ENCODE measurements at regions not wholly inside any gene's neighbourhood (a gene's known extent, or its start where the extent isn't known, plus 50 kb on each side); places are given as distances from the start of the nearest gene placed in this dataset.

DNA sequence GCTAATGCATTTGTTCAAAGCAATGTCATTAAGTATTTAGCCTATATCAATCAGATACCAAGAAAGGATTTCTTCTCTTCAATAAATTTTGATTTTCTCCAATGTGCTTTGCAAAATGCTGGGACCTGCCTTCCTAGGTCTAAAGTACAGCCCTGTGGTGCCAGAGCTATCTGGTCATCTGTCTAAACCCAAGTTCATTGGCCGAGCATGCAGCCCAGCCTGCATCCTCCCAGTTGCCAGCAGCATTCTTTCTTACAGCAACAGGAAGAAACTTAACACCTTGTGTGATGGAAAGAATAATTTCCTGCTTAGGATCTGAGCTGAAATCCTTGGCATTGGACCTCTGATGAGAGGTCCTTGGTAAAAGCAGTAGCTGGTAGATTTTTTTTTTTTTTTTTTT is 310.0 kb downstream of the RBM26 start:
- 14% methylated on average over 1 of the region's 1 CpG for WGBS
- no peak for DNase-seq (ENCODE audit: extremely low spot score)

DNA sequence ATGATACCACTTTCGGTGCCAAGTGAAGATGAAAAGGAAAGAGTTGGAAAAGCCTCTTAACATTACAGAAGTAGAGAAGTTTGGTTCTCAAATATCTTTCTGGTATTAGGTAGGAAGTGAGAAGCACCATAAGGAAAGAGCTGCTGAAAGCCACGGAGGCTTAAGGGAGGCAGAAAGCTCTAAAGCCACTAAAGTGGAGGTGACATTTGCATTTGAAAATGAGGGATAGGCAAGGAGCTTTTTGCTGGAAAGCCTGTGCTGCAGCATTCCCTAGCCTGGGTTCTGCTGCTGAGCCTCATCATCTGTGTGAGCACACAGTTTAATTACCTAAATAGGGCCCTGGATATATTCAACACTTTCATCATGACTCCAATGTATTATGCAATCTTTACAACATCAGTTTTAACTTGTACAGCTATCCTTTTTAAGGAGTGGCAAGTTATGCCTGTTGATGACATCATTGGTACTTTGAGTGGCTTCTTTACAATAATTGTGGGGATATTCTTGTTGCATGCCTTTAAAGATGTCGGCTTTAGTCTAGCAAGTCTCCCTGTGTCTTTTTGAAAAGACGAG is 315.4 kb downstream of the RBM26 start:
- WGBS: 79% methylated on average over 4 of the region's 4 CpGs
- DNase-seq (ENCODE audit: extremely low spot score): no peak
- no peak overlapping the region for H3K4me3 ChIP-seq (ENCODE audit: low read depth, low read length)

More for the DNA sequence above, 310.0 kb downstream of the RBM26 start:
- Histone ChIP-seq H3K4me3 (ENCODE audit: low read depth, low read length) (no peak overlapping the region), H3K27ac (ENCODE audit: low read depth) (no peak overlapping the region), H3K36me3 (ENCODE audit: insufficient read depth) (no peaks in the 10 kb centered on the region), H3K4me1 (ENCODE audit: insufficient read depth) (no peaks in the 10 kb centered on the region)

DNA sequence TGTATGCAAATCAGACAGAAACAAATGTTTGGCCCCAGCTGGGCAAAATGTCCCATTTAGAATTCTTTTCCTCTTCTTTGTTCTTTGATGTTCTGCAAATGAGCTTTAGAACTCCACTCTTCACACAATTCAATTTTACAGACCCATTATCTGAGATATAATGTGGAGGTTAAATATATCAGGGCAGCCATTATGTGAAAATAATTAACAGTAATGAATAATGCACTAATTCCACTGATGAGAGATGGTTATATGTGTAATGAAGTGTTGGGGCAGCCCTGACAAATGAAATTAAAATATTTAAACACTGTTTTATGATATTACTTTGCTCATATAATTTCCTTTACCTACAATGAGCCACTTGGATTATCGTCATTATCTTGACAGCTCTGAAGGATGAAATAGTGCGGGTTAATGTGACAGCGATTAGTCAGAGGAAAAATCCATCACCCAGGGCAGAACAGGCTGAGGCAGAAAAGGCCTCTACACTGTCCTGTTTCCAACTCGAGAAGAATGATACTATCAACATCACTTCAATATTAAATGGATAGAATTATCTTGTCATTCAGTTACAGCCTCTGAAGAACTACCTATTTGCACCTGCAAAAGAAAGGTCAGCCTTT is 321.1 kb downstream of the RBM26 start:
- Histone ChIP-seq H3K4me3 (ENCODE audit: low read depth, low read length) (no peak overlapping the region), H3K36me3 (ENCODE audit: insufficient read depth) (no peaks in the 10 kb centered on the region), H3K27ac (ENCODE audit: low read depth) (no peak overlapping the region), H3K4me1 (ENCODE audit: insufficient read depth) (no peaks in the 10 kb centered on the region)
- 76% methylated on average over 4 of the region's 4 CpGs for WGBS
- DNase-seq (ENCODE audit: extremely low spot score): no peak

More for the DNA sequence above, 315.4 kb downstream of the RBM26 start:
- H3K4me1 ChIP-seq (ENCODE audit: insufficient read depth): no peaks in the 10 kb centered on the region
- H3K36me3 ChIP-seq (ENCODE audit: insufficient read depth): no peaks in the 10 kb centered on the region
- no peak overlapping the region for H3K27ac ChIP-seq (ENCODE audit: low read depth)

DNA sequence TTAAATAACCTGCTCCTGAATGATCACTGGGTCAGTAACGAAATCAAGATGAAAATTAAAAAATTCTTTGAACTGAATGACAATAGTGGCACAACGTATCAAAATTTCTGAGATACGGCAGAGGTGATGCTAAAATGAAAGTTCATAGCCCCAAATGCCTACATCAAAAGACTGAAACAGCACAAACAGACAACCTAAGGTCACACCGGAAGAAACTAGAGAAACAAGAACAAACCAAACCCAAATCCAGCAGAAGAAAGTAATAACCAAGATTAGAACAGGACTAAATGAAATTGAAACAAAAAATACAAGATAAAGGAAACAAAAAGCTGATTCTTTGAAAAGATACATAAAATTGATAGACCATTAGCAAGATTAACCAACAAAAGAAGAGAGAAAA is 324.1 kb downstream of the RBM26 start:
- Histone ChIP-seq H3K4me3 (ENCODE audit: low read depth, low read length) (no peak overlapping the region), H3K36me3 (ENCODE audit: insufficient read depth) (no peaks in the 10 kb centered on the region), H3K27ac (ENCODE audit: low read depth) (no peak overlapping the region), H3K4me1 (ENCODE audit: insufficient read depth) (no peaks in the 10 kb centered on the region)
- no peak for DNase-seq (ENCODE audit: extremely low spot score)
- WGBS: 90% methylated on average over 4 of the region's 4 CpGs

DNA sequence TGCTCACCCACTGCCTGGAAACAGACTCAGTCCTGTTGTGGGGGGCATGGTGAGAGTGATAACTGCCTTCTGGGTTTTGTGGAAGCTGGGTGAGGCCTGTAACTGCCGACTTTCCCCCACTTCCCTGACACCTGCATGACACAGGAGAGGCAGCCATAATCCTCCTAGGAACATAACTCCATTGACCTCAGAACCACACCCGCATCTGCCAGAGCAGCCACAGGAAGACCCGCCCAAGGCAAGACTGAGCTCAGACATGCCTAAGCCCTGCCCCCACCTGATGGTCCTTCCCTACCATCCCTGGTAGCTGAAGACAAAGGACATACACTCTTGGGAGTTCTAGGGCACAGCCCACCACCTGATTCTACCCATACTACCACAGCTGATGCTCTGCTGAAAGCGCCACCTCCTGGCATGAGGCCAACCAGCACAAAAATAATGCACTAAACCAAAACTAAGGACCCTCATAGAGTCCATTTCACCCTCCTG is 326.7 kb downstream of the RBM26 start:
- Histone ChIP-seq H3K36me3 (ENCODE audit: insufficient read depth) (no peaks in the 10 kb centered on the region), H3K4me3 (ENCODE audit: low read depth, low read length) (no peak overlapping the region), H3K4me1 (ENCODE audit: insufficient read depth) (no peaks in the 10 kb centered on the region), H3K27ac (ENCODE audit: low read depth) (no peak overlapping the region)
- WGBS: 91% methylated on average over 4 of the region's 4 CpGs
- no peak for DNase-seq (ENCODE audit: extremely low spot score)

DNA sequence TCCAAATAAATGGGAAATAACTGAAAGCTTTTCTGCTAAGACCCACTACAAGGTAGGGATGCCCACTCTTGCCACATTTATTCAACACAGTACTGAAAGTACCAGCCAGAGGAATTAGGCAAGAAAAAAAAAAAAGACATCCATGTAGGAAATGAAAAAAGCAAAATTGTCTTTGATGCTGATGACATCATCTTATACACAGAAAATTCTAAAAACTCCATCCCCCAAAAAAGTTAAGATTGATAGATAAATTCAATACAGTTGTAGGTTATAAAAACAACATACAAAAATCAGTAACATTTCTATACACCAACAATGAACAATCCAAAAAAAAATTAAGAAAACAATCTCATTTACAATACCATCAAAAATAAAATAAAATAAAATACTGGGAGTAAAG is 330.4 kb downstream of the RBM26 start:
- Histone ChIP-seq H3K36me3 (ENCODE audit: insufficient read depth) (no peaks in the 10 kb centered on the region), H3K4me1 (ENCODE audit: insufficient read depth) (no peaks in the 10 kb centered on the region), H3K4me3 (ENCODE audit: low read depth, low read length) (no peak overlapping the region)

DNA sequence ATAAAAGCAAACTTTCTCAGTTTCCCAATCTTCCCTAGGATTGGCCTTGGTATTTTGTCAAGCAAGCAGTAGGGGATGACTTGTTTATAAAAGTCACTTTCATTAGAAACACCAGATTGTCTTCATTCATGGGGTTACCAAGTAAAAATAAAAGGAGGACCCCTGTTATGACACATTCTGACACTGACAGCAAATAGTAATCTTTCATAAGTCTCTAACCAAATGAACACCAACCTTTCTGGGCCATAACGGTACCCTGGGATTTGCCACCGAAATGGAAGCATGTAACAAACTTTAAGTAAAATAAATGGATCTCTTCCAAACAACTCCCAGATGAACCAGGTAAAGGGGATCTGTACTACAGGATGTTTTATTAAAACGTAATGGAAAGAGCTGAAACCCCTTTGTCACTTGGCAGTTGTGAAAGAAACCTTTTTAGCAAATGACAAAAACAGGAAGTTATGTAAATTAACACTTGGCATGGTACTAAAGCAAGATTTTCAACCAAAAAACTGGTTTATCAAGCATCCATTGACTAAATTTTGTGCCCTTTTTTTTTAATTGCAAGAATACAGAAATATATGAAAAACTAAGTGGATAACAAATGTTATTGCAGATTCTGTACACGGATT is 335.6 kb downstream of the RBM26 start:
- Histone ChIP-seq H3K4me1 (ENCODE audit: insufficient read depth) (no peaks in the 10 kb centered on the region), H3K36me3 (ENCODE audit: insufficient read depth) (no peaks in the 10 kb centered on the region), H3K27ac (ENCODE audit: low read depth) (no peak overlapping the region), H3K4me3 (ENCODE audit: low read depth, low read length) (no peak overlapping the region)
- 51% methylated on average over 4 of the region's 4 CpGs for WGBS
- DNase-seq (ENCODE audit: extremely low spot score): no peak

More for the DNA sequence above, 330.4 kb downstream of the RBM26 start:
- H3K27ac ChIP-seq (ENCODE audit: low read depth): no peak overlapping the region
- no peak for DNase-seq (ENCODE audit: extremely low spot score)

DNA sequence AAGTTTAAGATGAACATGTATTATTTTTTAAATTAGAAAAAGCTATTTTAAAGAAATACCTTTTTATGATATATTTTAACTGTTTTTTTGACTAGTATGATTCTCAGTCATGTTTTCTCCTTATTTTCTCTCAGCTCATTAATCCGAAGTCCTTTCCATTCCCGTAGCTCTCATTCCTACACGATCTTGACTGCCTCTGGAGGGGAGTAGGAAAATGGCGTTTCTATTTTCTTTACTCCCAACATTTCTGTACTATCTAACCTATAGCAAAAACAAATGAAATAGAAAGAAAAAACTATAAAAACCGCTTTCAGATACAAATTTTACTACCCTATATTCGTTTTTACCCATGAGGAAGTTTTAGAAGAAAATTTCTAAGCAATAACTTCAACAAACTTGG is 343.8 kb downstream of the RBM26 start:
- no peaks in the 10 kb centered on the region for H3K4me1 ChIP-seq (ENCODE audit: insufficient read depth)
- 63% methylated on average over 6 of the region's 6 CpGs for WGBS
- no peak overlapping the region for H3K27ac ChIP-seq (ENCODE audit: low read depth)
- no peak overlapping the region for H3K4me3 ChIP-seq (ENCODE audit: low read depth, low read length)
- no peaks in the 10 kb centered on the region for H3K36me3 ChIP-seq (ENCODE audit: insufficient read depth)
- DNase-seq (ENCODE audit: extremely low spot score): no peak

DNA sequence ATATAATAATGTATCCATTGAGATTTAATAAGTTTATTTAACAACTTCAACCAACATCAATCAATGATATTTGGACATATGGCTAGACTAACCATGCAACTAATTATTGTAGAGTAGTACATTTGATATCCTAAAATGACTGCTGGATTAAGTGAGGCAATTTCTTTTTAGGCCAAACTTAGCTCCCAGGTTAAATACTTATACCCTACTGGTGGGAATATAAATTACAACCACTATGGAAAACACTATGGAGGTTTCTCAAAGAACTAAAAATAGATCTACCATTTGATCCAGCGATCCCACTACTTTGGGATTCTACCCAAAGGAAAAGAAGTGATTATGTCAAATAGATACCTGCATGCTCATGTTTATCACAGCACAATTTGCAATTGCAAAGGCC is 345.8 kb downstream of the RBM26 start:
- Histone ChIP-seq H3K27ac (ENCODE audit: low read depth) (no peak overlapping the region), H3K4me1 (ENCODE audit: insufficient read depth) (no peaks in the 10 kb centered on the region), H3K4me3 (ENCODE audit: low read depth, low read length) (no peak overlapping the region), H3K36me3 (ENCODE audit: insufficient read depth) (no peaks in the 10 kb centered on the region)
- no peak for DNase-seq (ENCODE audit: extremely low spot score)
- WGBS: 84% methylated on average over 1 of the region's 1 CpG

DNA sequence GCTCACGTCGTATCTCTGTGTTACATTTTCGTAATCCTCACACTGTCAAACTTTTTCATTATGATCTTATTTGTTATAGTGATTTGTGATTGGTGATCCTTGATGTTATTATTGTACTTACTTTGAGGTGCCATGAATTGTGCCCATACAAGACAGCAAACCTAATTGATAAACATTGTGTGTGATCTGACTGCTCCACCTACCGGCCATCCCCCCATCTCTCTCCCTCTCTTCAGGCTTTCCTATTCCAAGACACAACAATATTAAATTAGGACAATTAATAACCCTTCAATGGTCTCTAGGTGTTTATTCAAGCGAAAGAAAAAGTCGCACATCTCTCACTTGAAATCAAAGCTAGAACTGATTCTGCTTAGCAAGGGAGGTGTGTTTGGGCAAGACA is 349.3 kb downstream of the RBM26 start:
- 87% methylated on average over 6 of the region's 6 CpGs for WGBS
- no peaks in the 10 kb centered on the region for H3K36me3 ChIP-seq (ENCODE audit: insufficient read depth)
- DNase-seq (ENCODE audit: extremely low spot score): no peak
- no peak overlapping the region for H3K27ac ChIP-seq (ENCODE audit: low read depth)
- no peaks in the 10 kb centered on the region for H3K4me1 ChIP-seq (ENCODE audit: insufficient read depth)
- H3K4me3 ChIP-seq (ENCODE audit: low read depth, low read length): no peak overlapping the region

DNA sequence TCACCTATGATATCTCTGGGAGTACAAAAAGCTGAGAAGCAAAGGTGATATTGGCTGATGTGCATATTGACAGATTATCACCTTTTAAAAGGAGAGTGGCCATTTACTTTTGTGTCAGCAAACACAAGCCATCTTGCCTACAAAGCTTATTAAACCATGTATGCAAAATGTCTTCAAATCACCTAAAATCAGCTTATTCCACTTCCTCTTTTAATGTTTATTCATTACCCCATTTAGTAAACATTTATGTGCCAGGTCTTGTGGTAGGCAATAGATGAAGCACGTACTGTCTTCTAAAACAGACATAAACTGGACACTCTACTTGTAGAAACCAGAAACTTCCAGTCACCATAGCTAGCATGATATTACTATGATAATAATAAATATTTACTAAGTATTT is 354.6 kb downstream of the RBM26 start:
- H3K4me3 ChIP-seq (ENCODE audit: low read depth, low read length): no peak overlapping the region
- 52% methylated on average over 1 of the region's 1 CpG for WGBS
- no peaks in the 10 kb centered on the region for H3K36me3 ChIP-seq (ENCODE audit: insufficient read depth)
- no peaks in the 10 kb centered on the region for H3K4me1 ChIP-seq (ENCODE audit: insufficient read depth)
- DNase-seq (ENCODE audit: extremely low spot score): no peak
- no peak overlapping the region for H3K27ac ChIP-seq (ENCODE audit: low read depth)

DNA sequence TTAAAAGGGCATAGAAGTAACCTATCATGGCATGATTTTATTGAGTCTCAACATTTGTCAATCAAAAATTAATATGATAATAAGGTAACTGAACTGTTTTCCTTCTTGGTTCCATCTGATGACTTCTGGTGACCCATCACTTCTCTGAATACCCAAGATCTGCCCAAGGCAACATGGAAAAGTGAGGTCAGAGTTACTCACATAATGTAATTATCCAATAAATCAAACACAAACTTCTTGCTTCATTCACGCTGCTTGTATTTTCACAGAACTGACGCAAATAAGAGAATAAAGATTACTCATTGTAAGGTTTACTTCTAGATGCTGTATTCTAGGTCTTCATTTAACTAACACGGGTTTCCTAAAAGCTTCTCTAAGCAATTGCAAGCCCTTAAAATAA is 361.6 kb downstream of the RBM26 start:
- H3K4me1 ChIP-seq (ENCODE audit: insufficient read depth): no peaks in the 10 kb centered on the region
- H3K27ac ChIP-seq (ENCODE audit: low read depth): no peak overlapping the region
- no peak overlapping the region for H3K4me3 ChIP-seq (ENCODE audit: low read depth, low read length)
- no peaks in the 10 kb centered on the region for H3K36me3 ChIP-seq (ENCODE audit: insufficient read depth)
- WGBS: 83% methylated on average over 3 of the region's 3 CpGs
- no peak for DNase-seq (ENCODE audit: extremely low spot score)

DNA sequence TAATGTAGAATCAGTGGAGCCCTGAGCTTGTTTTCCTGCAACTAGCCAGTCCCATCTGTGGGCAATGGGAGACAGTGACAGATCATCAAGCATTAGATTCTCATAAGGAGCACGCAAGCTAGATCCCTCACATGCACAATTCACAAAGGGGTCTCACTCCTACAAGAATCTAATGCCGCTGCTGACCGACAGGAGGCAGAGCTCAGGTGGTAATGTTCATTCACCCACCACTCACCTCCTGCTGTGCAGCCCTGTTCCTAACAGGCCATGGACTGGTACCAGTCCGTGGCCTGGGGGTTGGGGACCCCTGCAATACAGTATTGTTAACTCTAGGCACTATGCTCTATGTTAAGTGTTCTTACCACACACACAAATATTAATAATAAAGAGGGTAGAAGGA is 362.8 kb downstream of the RBM26 start:
- Histone ChIP-seq H3K4me3 (ENCODE audit: low read depth, low read length) (no peak overlapping the region), H3K4me1 (ENCODE audit: insufficient read depth) (no peaks in the 10 kb centered on the region), H3K27ac (ENCODE audit: low read depth) (no peak overlapping the region), H3K36me3 (ENCODE audit: insufficient read depth) (no peaks in the 10 kb centered on the region)
- no peak for DNase-seq (ENCODE audit: extremely low spot score)
- 79% methylated on average over 4 of the region's 4 CpGs for WGBS

DNA sequence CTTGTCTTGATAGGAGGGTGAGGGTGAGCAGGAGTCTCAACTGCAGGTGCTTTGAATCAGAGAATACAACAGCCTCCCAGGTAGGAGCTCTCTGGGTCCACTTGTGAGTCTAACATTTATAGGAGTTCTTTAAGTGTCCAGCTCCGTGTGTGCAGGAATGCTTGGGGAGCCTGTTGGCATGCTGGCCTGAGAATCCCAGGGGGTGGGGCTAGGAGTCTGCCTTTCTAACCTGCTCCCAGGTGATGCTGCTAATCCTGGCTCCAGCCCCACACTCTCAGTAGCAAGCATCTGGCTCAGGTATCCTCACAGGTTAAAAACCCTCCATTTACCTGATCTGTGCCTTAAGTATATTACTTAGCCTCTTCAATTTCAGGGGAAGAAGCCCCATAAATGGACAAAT is 368.9 kb downstream of the RBM26 start:
- no peak overlapping the region for H3K27ac ChIP-seq (ENCODE audit: low read depth)
- no peak for DNase-seq (ENCODE audit: extremely low spot score)
- no peaks in the 10 kb centered on the region for H3K36me3 ChIP-seq (ENCODE audit: insufficient read depth)
- 5% methylated on average over 1 of the region's 1 CpG for WGBS
- H3K4me1 ChIP-seq (ENCODE audit: insufficient read depth): no peaks in the 10 kb centered on the region
- no peak overlapping the region for H3K4me3 ChIP-seq (ENCODE audit: low read depth, low read length)
